ENCODE measurements at regions not wholly inside any gene's neighbourhood (a gene's known extent, or its start where the extent isn't known, plus 50 kb on each side); places are given as distances from the start of the nearest gene placed in this dataset.

- TF ChIP-seq CTCF (IDR thresholded peaks at IDR 0.05; ENCODE audit: low read depth, low read length) (no peak), MYC (IDR thresholded peaks at IDR 0.05; ENCODE audit: low read depth, low read length) (no peak)
These were observed 72.0 kb upstream of the CTAGE1 start for GRCh38 chr18:22489704-22490103.
